ENCODE measurements at regions not wholly inside any gene's neighbourhood (a gene's known extent, or its start where the extent isn't known, plus 50 kb on each side); places are given as distances from the start of the nearest gene placed in this dataset.
A peak's percentile ranks its signal among the peaks of the same experiment; 100 is the strongest.

DNA sequence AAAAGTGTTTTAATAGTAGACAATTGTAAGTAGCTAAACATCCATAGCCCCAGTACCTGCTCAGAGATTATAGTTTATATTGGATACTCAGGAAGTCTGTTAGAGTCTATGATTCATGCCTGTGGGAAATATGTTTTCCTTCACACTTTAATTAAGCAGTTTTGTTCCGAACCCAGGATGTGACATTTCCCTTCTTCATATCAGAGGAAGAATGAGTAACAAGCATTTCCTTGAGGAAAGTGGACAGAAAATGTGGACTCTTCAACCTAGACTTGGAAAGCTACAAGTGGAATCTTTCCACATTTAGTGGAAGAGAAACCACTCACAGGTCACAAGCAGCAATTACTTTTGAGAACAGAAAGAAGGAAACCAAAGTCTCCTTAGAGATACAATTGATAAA lies 419.4 kb downstream of the C4orf33 start:
- no peak overlapping the region for H3K4me3 ChIP-seq (ENCODE audit: low read depth, low read length)
- TF ChIP-seq, protein P1, sequence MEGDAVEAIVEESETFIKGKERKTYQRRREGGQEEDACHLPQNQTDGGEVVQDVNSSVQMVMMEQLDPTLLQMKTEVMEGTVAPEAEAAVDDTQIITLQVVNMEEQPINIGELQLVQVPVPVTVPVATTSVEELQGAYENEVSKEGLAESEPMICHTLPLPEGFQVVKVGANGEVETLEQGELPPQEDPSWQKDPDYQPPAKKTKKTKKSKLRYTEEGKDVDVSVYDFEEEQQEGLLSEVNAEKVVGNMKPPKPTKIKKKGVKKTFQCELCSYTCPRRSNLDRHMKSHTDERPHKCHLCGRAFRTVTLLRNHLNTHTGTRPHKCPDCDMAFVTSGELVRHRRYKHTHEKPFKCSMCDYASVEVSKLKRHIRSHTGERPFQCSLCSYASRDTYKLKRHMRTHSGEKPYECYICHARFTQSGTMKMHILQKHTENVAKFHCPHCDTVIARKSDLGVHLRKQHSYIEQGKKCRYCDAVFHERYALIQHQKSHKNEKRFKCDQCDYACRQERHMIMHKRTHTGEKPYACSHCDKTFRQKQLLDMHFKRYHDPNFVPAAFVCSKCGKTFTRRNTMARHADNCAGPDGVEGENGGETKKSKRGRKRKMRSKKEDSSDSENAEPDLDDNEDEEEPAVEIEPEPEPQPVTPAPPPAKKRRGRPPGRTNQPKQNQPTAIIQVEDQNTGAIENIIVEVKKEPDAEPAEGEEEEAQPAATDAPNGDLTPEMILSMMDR (IDR thresholded peaks at IDR 0.05; ENCODE audit: insufficient read depth, low read length): no peak

GRCh38 chr4:129526812-129527211 lies 430.9 kb downstream of the C4orf33 start:
- no peak overlapping the region for H3K4me3 ChIP-seq (ENCODE audit: low read depth, low read length)
- peak; percentile 42 for DNase-seq (ENCODE audit: low read depth)
- TF ChIP-seq, protein P1 (IDR thresholded peaks at IDR 0.05; ENCODE audit: insufficient read depth, low read length): peak; percentile 8

More for the DNA sequence above, 419.4 kb downstream of the C4orf33 start:
- no peak for DNase-seq (ENCODE audit: low read depth)

DNA sequence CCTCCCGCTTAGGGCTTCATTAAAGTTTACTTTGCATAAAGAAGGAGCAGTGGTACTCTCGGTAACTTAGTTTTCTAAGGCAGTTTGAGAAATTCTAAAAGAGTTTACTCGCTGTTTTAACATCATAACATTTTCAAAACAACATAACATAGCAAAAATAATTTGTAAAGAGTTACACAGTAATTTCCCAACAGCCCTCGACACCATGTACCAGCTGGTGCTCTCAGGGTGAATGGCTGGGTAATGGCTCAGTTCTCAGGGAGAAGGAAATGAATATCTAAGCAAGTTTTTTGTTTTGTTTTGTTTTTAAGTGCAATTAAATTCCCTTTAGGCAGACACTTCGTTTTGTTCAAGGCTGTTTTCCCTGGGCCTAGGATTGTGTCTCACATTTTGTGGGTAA lies 435.3 kb downstream of the C4orf33 start:
- no peak overlapping the region for H3K4me3 ChIP-seq (ENCODE audit: low read depth, low read length)
- TF ChIP-seq, protein P1 (IDR thresholded peaks at IDR 0.05; ENCODE audit: insufficient read depth, low read length): no peak

GRCh38 chr4:129532573-129532972 lies 436.6 kb downstream of the C4orf33 start:
- TF ChIP-seq, protein P1 (IDR thresholded peaks at IDR 0.05; ENCODE audit: insufficient read depth, low read length): no peak
- no peak for DNase-seq (ENCODE audit: low read depth)
- no peak overlapping the region for H3K4me3 ChIP-seq (ENCODE audit: low read depth, low read length)

More for the DNA sequence above, 435.3 kb downstream of the C4orf33 start:
- DNase-seq (ENCODE audit: low read depth): no peak

GRCh38 chr4:129543299-129543698 lies 447.3 kb downstream of the C4orf33 start:
- TF ChIP-seq, protein P1 (IDR thresholded peaks at IDR 0.05; ENCODE audit: insufficient read depth, low read length): no peak
- H3K4me3 ChIP-seq (ENCODE audit: low read depth, low read length): no peak overlapping the region
- no peak for DNase-seq (ENCODE audit: low read depth)

DNA sequence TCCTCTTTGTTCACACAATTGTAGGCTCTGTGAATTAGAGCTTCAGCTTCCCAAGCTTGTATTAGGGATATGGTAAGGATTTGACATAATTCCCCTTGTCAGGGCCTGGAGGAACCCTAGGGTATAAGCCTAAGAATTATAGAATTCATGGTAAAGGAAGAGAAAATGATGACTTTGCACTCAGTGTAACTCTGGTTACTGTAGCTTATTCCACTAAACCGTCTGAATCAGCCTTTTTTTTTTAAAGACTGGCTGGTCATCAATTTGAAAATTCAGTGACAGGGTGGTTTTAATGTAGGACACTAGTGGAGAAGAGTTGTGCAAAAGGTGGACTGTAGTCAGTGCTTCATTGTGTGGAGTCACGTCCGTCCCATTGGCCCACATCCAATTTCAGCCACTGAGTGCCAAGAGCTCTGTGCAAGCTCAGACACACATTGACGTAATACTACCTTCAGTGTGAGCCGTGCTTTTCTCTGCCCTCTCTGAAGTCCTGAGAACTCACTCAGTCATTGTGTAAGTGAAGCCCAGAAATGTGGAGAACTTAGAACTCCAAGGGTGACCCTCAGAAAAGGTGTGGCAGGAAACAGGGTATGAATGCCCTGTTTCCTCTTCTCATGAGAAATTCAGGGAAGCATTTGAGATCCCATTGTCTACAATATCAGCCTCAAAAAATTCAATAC lies 449.8 kb downstream of the C4orf33 start:
- TF ChIP-seq, protein P1 (IDR thresholded peaks at IDR 0.05; ENCODE audit: insufficient read depth, low read length): no peak
- peak; percentile 78 for DNase-seq (ENCODE audit: low read depth)
- H3K4me3 ChIP-seq (ENCODE audit: low read depth, low read length): no peak overlapping the region

GRCh38 chr4:129546531-129546930 lies 450.6 kb downstream of the C4orf33 start:
- DNase-seq (ENCODE audit: low read depth): no peak
- TF ChIP-seq, protein P1 (IDR thresholded peaks at IDR 0.05; ENCODE audit: insufficient read depth, low read length): no peak
- no peak overlapping the region for H3K4me3 ChIP-seq (ENCODE audit: low read depth, low read length)
